ENCODE measurements at regions not wholly inside any gene's neighbourhood (a gene's known extent, or its start where the extent isn't known, plus 50 kb on each side); places are given as distances from the start of the nearest gene placed in this dataset.

DNA sequence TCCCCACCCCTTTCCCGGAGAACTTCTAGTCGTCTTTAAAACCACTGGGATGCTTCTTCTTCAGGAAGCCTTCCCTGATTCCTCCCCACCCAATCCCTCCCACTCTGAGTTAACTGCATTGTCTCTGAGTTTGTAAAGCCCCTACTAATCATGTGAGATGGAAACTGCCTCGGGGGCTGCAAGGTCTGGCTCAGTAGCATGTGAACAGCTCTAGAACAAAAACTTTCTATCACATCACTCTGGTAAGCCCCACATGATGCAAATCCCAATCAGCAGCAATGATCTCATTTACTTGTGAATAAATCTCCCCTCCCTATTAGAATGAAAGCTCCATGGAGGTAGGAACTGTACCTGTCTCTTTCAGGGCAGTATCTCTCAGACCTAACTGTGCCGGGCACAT, 141.0 kb upstream of the JUN start:
- H3K27ac ChIP-seq: no peak overlapping the region
- TF ChIP-seq POLR2A (IDR thresholded peaks at IDR 0.05) (no peak), CTCF (IDR thresholded peaks at IDR 0.05) (no peak)
- H3K36me3 ChIP-seq: no peaks in the 10 kb centered on the region
- H3K9me3 ChIP-seq: no peaks in the 10 kb centered on the region
- DNase-seq: no peak
- 92 to 93% methylated on average over 4 of the region's 4 CpGs for WGBS, 2 donors
- no peak overlapping the region for H3K4me3 ChIP-seq (replicated peaks in 1 of 3)
- no peaks in the 10 kb centered on the region for H3K27me3 ChIP-seq
- peaks cover 38 to 41% of the 10 kb centered on the region in 2 donors for H3K4me1 ChIP-seq
- intact Hi-C loops (cut with DNase I): loop anchor here (10.0 kb wide), 1 partner anchor 130 kb away; no protein-coding TSS in a partner anchor

GRCh38 chr1:58925247-58925646, 141.4 kb upstream of the JUN start:
- H3K4me3 ChIP-seq (replicated peaks in 1 of 3): no peak overlapping the region
- H3K27me3 ChIP-seq: no peaks in the 10 kb centered on the region
- H3K9me3 ChIP-seq: no peaks in the 10 kb centered on the region
- TF ChIP-seq CTCF (IDR thresholded peaks at IDR 0.05) (no peak), POLR2A (IDR thresholded peaks at IDR 0.05) (no peak)
- no peaks in the 10 kb centered on the region for H3K36me3 ChIP-seq
- no peak for DNase-seq
- no peak overlapping the region for H3K27ac ChIP-seq
- peaks cover 38 to 41% of the 10 kb centered on the region in 2 donors for H3K4me1 ChIP-seq
- WGBS, 2 donors: 96% methylated on average over 2 of the region's 2 CpGs
- intact Hi-C loops (cut with DNase I): loop anchor here (10.0 kb wide), 1 partner anchor 130 kb away; no protein-coding TSS in a partner anchor

DNA sequence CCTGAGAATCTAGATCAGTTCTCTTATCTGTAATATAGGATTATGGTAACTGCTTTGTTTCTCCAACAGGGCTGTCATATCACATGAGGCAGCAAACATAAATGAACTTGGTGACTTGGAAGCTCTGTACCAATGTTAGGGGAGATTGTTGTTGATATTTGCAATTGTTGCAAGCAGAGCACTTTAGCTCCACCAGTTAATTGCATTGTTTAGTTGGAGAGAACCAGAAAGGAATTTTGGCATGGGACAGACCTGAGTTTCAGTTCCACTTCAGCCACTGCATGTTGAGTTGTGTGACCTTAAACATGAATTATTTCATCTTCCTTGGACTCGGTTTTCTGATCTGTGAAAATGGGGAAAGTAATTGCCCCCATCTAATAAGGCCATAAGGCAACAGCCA, 142.3 kb upstream of the JUN start:
- peak in 1 of 2 donors; percentile 15 for DNase-seq
- Histone ChIP-seq H3K36me3 (no peaks in the 10 kb centered on the region), H3K27ac (peak overlapping the region; percentile 40 to 67 (median 59)), H3K4me1 (peaks cover 38 to 41% of the 10 kb centered on the region in 2 donors), H3K9me3 (no peaks in the 10 kb centered on the region), H3K4me3 (replicated peaks in 1 of 3) (no peak overlapping the region), H3K27me3 (no peaks in the 10 kb centered on the region)
- intact Hi-C loops (cut with DNase I): loop anchor here (10.0 kb wide), 1 partner anchor 131 kb away; no protein-coding TSS in a partner anchor
- TF ChIP-seq CTCF (IDR thresholded peaks at IDR 0.05) (no peak), POLR2A (IDR thresholded peaks at IDR 0.05) (no peak)
- 16 to 35% methylated on average over 1 of the region's 1 CpG for WGBS, 2 donors

DNA sequence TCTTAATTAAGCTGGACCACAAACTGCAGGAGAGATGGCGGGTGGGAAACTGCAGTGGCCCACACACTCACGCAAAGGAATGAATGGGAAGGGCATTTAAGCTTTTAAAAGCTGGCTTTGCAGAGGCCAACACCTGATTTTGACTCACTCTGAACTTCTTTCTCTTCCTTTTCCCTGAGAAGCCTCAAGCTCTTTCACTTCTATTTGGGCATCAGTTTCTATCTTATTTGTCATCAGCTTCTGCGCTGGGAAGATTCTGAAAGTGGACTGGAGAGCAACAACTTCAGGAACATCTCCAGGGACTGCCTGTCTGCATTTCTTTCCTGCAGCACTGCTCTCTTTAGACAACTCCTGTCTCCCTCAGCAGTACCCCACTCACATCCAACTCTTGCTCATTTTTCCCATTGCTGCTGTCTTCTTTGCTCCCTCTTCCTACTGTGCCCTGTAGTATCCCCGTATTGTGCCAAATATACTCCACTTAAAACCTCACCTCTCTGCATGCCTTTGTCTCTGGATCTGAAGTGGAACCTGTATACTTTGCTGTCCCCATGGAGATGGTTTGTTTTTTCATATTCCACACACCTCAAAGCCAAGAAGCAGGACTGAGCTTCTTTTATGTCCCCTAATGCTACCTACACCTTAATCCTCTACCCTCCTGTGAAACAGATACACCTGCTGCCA, 143.3 kb upstream of the JUN start:
- DNase-seq: peak in 1 of 2 donors; percentile 12

More for the DNA sequence above, 143.3 kb upstream of the JUN start:
- 69 to 70% methylated on average over 4 of the region's 4 CpGs for WGBS, 2 donors
- Histone ChIP-seq H3K36me3 (no peaks in the 10 kb centered on the region), H3K4me1 (peaks cover 34 to 37% of the 10 kb centered on the region in 2 donors), H3K27me3 (no peaks in the 10 kb centered on the region), H3K27ac (peak overlapping the region; percentile 63 to 76 (median 67)), H3K9me3 (no peaks in the 10 kb centered on the region), H3K4me3 (replicated peaks in 1 of 3) (no peak overlapping the region)
- intact Hi-C loops (cut with DNase I): loop anchor here (10.0 kb wide), 1 partner anchor 132 kb away; no protein-coding TSS in a partner anchor
- TF ChIP-seq POLR2A (IDR thresholded peaks at IDR 0.05) (peak in 1 of 2 donors; percentile 20), CTCF (IDR thresholded peaks at IDR 0.05) (no peak)

Measured in thyroid gland (tissue), 4 donors.